Fibroblast of lung (primary cell): ENCODE measurements at regions not wholly inside any gene's neighbourhood (a gene's known extent, or its start where the extent isn't known, plus 50 kb on each side); places are given as distances from the start of the nearest gene placed in this dataset.

ENCODE experiments used
- DNase-seq, 2 donors: peaks; one replicate each; pipeline versions ENCODE4 v3.0.0 to v3.0.0-alpha.2; 2010; ENCODE audit warnings: low read depth in 2 of 2
- H2AFZ ChIP-seq: 2 replicates; pipeline ENCODE4 v1.5.1; 2012; ENCODE audit warnings: low read length, control low read depth, inconsistent platforms
- H3K27ac ChIP-seq: 2 replicates; pipeline ENCODE4 v1.5.1; 2011; ENCODE audit warnings: low read length, control low read depth; ENCODE audit not compliant: insufficient read depth
- H3K27me3 ChIP-seq: 2 replicates; pipeline ENCODE4 v1.5.1; 2011; ENCODE audit warnings: mild to moderate bottlenecking, low read length; ENCODE audit not compliant: control insufficient read depth, insufficient read depth
- H3K36me3 ChIP-seq: 2 replicates; pipeline ENCODE4 v1.5.1; 2011; ENCODE audit warnings: low read length; ENCODE audit not compliant: control insufficient read depth, insufficient read depth
- H3K4me1 ChIP-seq: 2 replicates; pipeline ENCODE4 v1.5.1; 2011; ENCODE audit warnings: low read length; ENCODE audit not compliant: control insufficient read depth, insufficient read depth; ENCODE audit errors: extremely low read depth
- H3K4me2 ChIP-seq: 2 replicates; pipeline ENCODE4 v1.5.1; 2011; ENCODE audit warnings: low read length, control low read depth; ENCODE audit not compliant: insufficient read depth; ENCODE audit errors: extremely low read depth
- H3K4me3 ChIP-seq, 4 experiments: fragments of 200-600 bp in 1 of 4; sonication (generic) in 1 of 4; replicated peaks in 1 of 4; 2 replicates each; pipeline ENCODE4 v1.5.1; 2011 to 2016; ENCODE audit warnings: low read length in 4 of 4, low read depth in 3 of 4, mild to moderate bottlenecking in 3 of 4, control low read depth in 2 of 4, inconsistent platforms in 1 of 4, mixed read lengths in 1 of 4; ENCODE audit not compliant: insufficient read depth in 1 of 4; ENCODE audit errors: control extremely low read depth in 1 of 4
- H3K79me2 ChIP-seq: 2 replicates; pipeline ENCODE4 v1.5.1; 2012; ENCODE audit warnings: mild to moderate bottlenecking, low read length, inconsistent platforms; ENCODE audit not compliant: control insufficient read depth, insufficient read depth
- H3K9ac ChIP-seq: 2 replicates; pipeline ENCODE4 v1.5.1; 2011; ENCODE audit warnings: mild to moderate bottlenecking, low read length, control low read depth; ENCODE audit not compliant: insufficient read depth
- H3K9me3 ChIP-seq: 2 replicates; pipeline ENCODE4 v1.5.1; 2012; ENCODE audit warnings: low read depth, low read length; ENCODE audit not compliant: control insufficient read depth, insufficient read depth
- H4K20me1 ChIP-seq: 2 replicates; pipeline ENCODE4 v1.5.1; 2011; ENCODE audit warnings: low read length; ENCODE audit not compliant: control insufficient read depth, insufficient read depth; ENCODE audit errors: extremely low read depth
- EZH2 ChIP-seq: IDR thresholded peaks from 2 replicates; pipeline ENCODE4 v1.5.1; 2012; ENCODE audit warnings: low read length, control low read depth, mild to moderate bottlenecking; ENCODE audit errors: missing control alignments
- TF ChIP-seq, protein P1 (sequence below), 2 donors: IDR thresholded peaks in 1 of 2; conservative IDR thresholded peaks in 1 of 2; 1 replicate in 1 of 2; 2 replicates in 1 of 2; pipeline ENCODE4 v1.5.1; 2011 to 2012; ENCODE audit warnings: low read length in 2 of 2, control low read depth in 1 of 2, inconsistent platforms in 1 of 2, low read depth in 1 of 2, mild to moderate bottlenecking in 1 of 2

DNA sequence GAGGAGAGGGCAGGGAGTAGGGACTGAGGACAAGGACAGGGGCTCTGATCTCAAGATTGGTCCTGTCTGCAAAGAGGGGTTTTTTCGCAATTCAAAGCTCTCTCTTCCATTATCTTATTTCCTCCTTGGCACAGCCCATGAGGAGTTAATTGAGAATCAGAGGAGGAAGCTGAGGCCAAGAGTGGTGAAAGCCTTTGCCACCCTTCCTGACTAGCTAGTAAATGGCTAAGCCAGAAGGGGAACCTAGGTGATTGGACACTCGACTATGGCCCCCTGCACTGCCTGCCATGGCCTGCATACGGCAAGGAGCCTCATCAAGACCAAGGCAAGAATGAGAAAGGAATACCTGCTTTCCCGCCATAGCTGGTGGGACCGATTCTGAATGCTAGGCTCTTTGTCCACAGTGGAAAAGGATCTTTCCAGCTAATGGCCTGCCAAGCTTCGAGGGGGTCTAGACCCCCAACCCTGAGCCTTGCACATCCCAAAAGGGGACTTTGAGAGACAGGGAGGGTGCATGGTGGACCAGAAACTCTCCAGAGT lies 237.9 kb downstream of the HAUS1 start:
- no peaks in the 10 kb centered on the region for H3K79me2 ChIP-seq
- no peak overlapping the region for H3K4me3 ChIP-seq
- H2AFZ ChIP-seq: no peak overlapping the region
- no peaks in the 10 kb centered on the region for H3K36me3 ChIP-seq
- no peak overlapping the region for H3K9ac ChIP-seq
- no peaks in the 10 kb centered on the region for H4K20me1 ChIP-seq
- no peak for DNase-seq
- H3K27ac ChIP-seq: no peak overlapping the region
- H3K4me2 ChIP-seq: no peak overlapping the region
- H3K9me3 ChIP-seq: no peaks in the 10 kb centered on the region
- H3K27me3 ChIP-seq: peaks cover 9% of the 10 kb centered on the region
- H3K4me1 ChIP-seq: no peaks in the 10 kb centered on the region
- TF ChIP-seq EZH2: no peak
- TF ChIP-seq, protein P1, sequence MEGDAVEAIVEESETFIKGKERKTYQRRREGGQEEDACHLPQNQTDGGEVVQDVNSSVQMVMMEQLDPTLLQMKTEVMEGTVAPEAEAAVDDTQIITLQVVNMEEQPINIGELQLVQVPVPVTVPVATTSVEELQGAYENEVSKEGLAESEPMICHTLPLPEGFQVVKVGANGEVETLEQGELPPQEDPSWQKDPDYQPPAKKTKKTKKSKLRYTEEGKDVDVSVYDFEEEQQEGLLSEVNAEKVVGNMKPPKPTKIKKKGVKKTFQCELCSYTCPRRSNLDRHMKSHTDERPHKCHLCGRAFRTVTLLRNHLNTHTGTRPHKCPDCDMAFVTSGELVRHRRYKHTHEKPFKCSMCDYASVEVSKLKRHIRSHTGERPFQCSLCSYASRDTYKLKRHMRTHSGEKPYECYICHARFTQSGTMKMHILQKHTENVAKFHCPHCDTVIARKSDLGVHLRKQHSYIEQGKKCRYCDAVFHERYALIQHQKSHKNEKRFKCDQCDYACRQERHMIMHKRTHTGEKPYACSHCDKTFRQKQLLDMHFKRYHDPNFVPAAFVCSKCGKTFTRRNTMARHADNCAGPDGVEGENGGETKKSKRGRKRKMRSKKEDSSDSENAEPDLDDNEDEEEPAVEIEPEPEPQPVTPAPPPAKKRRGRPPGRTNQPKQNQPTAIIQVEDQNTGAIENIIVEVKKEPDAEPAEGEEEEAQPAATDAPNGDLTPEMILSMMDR (conservative IDR thresholded peaks at IDR 0.05 in 1 of 2, IDR thresholded peaks at IDR 0.05 in 1 of 2; ENCODE audit: low read depth in 1 of 2, low read length in 2 of 2): no peak

DNA sequence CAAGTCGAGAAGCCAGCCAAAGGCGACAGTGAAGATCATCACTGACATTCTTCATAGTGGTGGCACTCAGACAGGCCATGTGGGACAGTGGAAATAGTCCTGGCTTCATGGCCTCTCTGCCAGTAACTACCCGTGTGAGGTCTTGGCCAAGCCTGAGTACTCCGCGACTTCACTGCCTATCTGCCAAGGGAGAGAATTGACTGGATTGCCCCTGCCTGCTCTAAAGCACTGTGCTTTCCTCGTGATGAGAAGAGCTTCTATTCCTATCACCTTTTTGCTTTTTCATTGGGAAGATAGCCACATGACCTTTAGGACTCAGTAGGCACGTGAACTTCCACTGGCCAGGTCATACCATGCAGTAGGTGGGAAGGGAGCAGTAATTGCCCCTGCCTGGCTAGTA lies 239.3 kb downstream of the HAUS1 start:
- Histone ChIP-seq H3K9me3 (no peaks in the 10 kb centered on the region), H3K79me2 (no peaks in the 10 kb centered on the region), H3K27ac (no peak overlapping the region), H4K20me1 (no peaks in the 10 kb centered on the region), H3K4me3 (no peak overlapping the region), H3K4me2 (no peak overlapping the region), H2AFZ (no peak overlapping the region), H3K27me3 (peaks cover 6% of the 10 kb centered on the region), H3K4me1 (no peaks in the 10 kb centered on the region), H3K9ac (no peak overlapping the region), H3K36me3 (no peaks in the 10 kb centered on the region)
- TF ChIP-seq, protein P1 (conservative IDR thresholded peaks at IDR 0.05 in 1 of 2, IDR thresholded peaks at IDR 0.05 in 1 of 2; ENCODE audit: low read depth in 1 of 2, low read length in 2 of 2): no peak
- TF ChIP-seq EZH2: no peak
- no peak for DNase-seq

DNA sequence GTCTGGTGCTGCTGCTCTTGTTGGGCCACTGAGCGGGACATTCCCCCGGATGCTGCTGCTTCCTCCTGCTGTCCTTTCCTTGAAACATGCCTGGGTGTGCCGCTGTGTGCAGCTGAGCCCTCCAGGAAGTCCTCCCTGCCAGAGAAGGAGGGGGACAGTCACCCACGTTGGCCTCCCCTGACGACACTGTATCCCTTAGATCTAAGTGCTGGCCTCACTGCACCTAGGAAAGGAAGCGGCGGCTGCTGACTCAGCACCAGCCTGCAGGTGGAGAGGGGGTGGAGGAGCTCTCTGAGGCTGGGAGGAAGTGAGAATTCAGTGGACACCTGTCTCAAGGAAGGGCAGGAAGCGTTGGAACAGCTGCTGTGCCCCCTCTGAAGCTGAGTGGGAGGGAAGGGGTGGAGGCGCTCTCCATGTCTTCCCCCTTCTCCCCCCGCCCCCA lies 239.8 kb downstream of the HAUS1 start:
- no peaks in the 10 kb centered on the region for H4K20me1 ChIP-seq
- H3K27me3 ChIP-seq: peaks cover 6% of the 10 kb centered on the region
- no peaks in the 10 kb centered on the region for H3K79me2 ChIP-seq
- no peak overlapping the region for H3K4me3 ChIP-seq
- no peak overlapping the region for H3K27ac ChIP-seq
- TF ChIP-seq EZH2: no peak
- TF ChIP-seq, protein P1 (conservative IDR thresholded peaks at IDR 0.05 in 1 of 2, IDR thresholded peaks at IDR 0.05 in 1 of 2; ENCODE audit: low read depth in 1 of 2, low read length in 2 of 2): no peak
- no peak overlapping the region for H3K4me2 ChIP-seq
- H2AFZ ChIP-seq: no peak overlapping the region
- H3K36me3 ChIP-seq: no peaks in the 10 kb centered on the region
- H3K9me3 ChIP-seq: no peaks in the 10 kb centered on the region
- H3K4me1 ChIP-seq: no peaks in the 10 kb centered on the region
- DNase-seq: no peak
- H3K9ac ChIP-seq: no peak overlapping the region
